Body of pancreas (tissue), 4 donors: ENCODE measurements at regions not wholly inside any gene's neighbourhood (a gene's known extent, or its start where the extent isn't known, plus 50 kb on each side); places are given as distances from the start of the nearest gene placed in this dataset.

Experiments used
- POLR2A ChIP-seq, 3 donors: fragments of 450-650 bp; IDR thresholded peaks; one replicate each; pipeline ENCODE4 v1.6.1; 2016; ENCODE audit warnings: antibody characterized with exemption in 3 of 3, mild to moderate bottlenecking in 2 of 3
- TF ChIP-seq, protein P1 (sequence below), 7 experiments: fragments of 450-650 bp in 4 of 7; fragments of 200-600 bp in 3 of 7; sonication (generic) in 3 of 7; IDR thresholded peaks; one replicate each; pipeline ENCODE4 v1.5.1; 2016 to 2019; ENCODE audit warnings: antibody characterized with exemption in 7 of 7

DNA sequence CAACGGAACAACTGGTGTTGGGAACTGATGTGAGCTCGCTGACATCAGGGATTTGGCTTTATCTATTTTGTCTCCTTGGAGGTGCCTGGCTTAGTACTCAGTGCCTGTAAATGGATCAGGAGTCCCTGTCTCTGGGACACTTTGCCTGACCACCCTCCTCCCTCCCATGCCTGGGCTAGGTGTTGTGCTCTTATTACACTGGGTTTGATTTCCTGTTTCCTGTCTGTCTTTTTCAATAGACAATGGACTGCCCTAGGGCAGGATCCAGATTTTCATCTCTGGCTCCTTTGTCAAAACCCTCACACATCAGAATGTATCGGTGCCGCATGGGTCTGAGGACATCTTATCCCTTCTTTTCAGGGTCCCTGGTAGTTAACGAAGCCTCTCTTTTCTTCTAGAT is 223.6 kb upstream of the ASIC2 start:
- TF ChIP-seq, protein P1, sequence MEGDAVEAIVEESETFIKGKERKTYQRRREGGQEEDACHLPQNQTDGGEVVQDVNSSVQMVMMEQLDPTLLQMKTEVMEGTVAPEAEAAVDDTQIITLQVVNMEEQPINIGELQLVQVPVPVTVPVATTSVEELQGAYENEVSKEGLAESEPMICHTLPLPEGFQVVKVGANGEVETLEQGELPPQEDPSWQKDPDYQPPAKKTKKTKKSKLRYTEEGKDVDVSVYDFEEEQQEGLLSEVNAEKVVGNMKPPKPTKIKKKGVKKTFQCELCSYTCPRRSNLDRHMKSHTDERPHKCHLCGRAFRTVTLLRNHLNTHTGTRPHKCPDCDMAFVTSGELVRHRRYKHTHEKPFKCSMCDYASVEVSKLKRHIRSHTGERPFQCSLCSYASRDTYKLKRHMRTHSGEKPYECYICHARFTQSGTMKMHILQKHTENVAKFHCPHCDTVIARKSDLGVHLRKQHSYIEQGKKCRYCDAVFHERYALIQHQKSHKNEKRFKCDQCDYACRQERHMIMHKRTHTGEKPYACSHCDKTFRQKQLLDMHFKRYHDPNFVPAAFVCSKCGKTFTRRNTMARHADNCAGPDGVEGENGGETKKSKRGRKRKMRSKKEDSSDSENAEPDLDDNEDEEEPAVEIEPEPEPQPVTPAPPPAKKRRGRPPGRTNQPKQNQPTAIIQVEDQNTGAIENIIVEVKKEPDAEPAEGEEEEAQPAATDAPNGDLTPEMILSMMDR (IDR thresholded peaks at IDR 0.05), result no peak
- no peak for TF ChIP-seq POLR2A (IDR thresholded peaks at IDR 0.05)
